ENCODE measurements at regions not wholly inside any gene's neighbourhood (a gene's known extent, or its start where the extent isn't known, plus 50 kb on each side); places are given as distances from the start of the nearest gene placed in this dataset.
A peak's percentile ranks its signal among the peaks of the same experiment; 100 is the strongest.

DNA sequence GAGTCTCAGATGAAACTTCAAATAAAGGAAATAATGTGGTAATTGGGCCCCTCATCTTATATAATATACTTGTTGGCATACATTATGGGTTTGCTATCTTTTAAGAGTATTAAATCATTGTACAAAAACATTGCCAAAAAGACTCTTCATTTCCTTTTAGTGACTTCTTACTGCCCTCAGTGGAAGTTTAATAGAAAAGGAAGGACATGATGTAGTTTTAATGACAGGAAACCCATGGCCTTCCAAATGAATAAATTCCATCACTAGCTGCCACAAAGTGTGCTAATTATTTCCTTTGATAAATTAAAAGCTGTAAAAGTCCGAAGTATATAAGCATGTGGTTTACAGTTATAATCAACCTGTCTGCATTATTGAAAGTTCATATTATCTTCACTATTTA lies 350.9 kb upstream of the HAND2 start:
- no peak for DNase-seq (ENCODE audit: low read depth)

DNA sequence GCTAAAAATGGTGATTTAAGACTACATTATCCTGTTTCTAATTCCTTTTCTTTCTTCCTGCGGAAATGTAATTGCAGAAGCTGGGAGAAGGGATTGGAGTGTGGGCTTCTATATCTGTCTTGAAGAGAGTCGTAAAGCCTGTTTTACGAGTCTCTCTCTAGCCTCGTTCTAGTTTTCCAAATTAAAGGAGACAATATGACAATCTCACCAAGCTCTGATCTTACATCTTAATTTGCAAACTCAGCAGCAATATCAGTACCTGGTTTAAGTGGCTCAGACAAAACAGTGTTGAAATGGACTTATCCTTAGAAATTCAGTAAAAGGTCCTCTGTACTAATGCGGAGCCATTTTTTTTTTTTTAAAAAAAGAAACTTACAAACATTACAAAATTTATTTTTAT lies 349.5 kb upstream of the HAND2 start:
- no peak for DNase-seq (ENCODE audit: low read depth)
- no peak overlapping the region for H3K4me3 ChIP-seq (ENCODE audit: low read depth, low read length)

More for the DNA sequence above, 350.9 kb upstream of the HAND2 start:
- H3K4me3 ChIP-seq (ENCODE audit: low read depth, low read length), result no peak overlapping the region

DNA sequence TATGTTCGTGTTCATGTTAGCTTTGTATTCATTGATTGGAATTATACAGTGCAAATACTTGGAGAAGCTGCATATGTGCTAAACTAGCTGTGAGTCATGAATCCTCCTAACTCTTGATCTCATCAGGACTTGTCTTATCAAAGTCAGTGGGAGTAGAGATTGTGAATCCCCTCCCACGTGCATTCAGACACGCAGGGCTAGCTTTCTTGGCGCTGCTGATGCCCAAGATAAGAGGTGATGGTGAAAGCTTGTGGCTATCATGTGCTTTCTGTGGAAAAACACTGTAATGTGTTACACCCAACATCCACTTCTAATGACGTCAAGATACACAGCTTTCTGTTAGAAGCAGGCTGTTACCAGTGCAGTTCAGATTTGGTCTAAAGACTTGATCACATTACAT lies 348.7 kb upstream of the HAND2 start:
- no peak for DNase-seq (ENCODE audit: low read depth)
- H3K4me3 ChIP-seq (ENCODE audit: low read depth, low read length), result no peak overlapping the region

DNA sequence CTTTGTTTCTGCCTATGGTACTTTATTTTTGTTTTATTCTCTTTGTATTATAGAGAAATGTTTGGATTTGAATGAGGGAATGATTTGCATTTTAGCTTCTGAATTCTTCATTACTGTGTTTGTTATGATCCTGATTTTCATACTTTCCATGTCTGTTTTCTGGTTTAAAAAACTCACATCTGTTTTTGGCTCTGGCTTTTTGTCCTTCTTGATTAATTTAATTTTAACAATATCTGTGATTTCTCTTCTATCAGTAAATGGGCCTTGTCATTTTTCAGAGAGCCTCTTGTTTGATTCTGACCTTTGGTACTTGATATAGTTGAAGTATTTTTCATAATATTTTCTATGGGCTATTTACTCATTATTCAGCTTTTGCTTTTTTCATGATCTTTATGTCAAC lies 341.6 kb upstream of the HAND2 start:
- no peak overlapping the region for H3K4me3 ChIP-seq (ENCODE audit: low read depth, low read length)
- DNase-seq (ENCODE audit: low read depth), result no peak

DNA sequence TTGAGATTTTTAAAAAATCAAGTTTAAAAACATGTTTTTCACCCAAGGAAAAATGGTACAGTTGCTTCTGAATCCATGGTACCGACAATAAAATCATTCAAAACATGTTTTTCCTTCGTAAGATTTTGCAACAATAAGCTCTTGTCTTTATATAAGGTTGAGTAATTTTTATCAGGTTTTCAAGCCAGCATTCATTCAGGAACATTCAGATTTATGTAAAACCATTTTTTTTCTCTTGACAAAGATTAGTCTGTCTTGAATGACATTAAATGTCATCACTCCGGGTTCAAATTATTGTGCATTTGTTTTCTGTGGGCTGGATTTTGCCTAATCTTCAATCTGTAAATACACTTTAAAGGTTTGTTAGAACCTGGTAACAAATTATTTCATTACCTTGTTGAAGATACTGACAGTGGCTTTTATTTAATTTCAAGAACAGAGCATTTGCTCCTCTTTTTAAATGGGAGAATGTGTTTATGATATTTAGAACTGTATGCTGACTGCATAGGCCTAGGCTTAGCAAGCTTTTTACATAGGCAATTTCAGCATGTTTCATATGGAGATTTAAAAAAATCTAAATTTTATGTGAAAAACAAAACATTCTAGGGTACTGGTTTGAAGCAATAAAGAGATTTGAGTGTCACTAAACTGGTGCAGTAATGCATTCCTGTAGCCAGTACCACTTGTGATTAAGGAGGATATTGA lies 336.4 kb upstream of the HAND2 start:
- no peak for DNase-seq (ENCODE audit: low read depth)
- no peak overlapping the region for H3K4me3 ChIP-seq (ENCODE audit: low read depth, low read length)

DNA sequence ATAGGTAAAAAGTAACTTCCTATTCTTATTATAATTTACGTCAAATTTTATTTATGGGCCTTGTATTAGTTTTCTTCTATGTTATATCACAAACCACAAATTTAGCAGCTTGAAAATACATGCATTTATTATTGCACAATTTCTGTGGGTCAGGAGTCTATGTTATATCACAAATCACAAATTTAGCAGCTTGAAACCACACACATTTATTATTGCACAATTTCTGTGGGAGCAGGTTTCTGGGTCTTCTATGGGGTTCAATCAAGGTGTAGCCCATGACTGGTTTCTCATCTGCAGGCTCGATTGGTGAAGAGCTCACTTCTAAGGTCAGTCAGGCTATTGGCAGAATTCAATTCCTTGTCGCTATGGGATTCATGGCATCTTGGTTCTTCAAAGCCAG lies 332.7 kb upstream of the HAND2 start:
- no peak for DNase-seq (ENCODE audit: low read depth)
- H3K4me3 ChIP-seq (ENCODE audit: low read depth, low read length), result no peak overlapping the region

DNA sequence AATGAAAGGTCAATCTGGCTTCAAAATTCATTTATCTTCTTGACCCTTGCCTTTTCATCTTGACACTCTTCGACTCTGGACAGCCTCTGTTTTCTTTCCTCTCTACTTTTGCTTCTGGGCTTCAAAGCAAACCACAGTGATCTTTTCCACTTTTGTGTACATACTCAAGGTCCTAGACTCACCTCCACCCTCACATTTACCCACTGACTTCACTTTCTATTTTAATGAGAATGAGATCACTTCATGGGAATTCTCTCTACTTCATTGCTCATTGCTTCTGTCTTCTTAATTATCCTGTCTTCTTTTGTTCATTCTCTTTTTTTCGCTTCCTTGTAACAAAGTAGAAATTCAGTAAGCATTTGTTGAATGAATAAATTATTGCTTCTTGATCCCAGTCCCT lies 330.1 kb upstream of the HAND2 start:
- no peak for DNase-seq (ENCODE audit: low read depth)
- H3K4me3 ChIP-seq (ENCODE audit: low read depth, low read length), result no peak overlapping the region

DNA sequence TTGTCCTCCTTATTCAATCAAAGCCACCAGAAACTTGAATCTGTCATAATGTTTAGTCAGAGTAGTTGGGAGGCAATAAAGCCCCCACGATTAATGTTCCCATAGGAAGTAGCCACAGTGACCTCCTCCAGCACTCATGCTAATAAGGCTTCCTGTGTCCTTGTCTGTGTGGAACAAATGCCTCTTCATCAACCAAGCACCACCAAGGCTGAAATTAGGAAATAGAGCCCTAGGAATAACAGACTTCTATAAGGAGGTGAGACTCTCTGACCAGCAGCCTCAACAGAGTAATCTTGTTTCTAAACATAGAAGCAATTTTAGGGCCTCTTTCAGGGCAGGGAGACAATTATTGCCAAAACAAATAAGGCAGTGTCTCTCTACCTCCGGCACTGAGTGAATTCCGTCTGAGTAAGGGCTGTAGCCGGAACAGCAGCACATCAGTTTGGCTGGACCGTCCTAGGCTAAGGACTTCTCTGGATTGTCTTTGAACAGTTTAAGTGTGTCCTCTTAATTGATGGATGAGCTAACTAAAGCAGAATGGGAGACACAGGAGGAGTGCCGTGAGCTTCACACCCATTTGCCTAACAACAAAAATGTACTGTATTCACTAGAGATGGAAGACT lies 329.2 kb upstream of the HAND2 start:
- no peak for DNase-seq (ENCODE audit: low read depth)
- no peak overlapping the region for H3K4me3 ChIP-seq (ENCODE audit: low read depth, low read length)

DNA sequence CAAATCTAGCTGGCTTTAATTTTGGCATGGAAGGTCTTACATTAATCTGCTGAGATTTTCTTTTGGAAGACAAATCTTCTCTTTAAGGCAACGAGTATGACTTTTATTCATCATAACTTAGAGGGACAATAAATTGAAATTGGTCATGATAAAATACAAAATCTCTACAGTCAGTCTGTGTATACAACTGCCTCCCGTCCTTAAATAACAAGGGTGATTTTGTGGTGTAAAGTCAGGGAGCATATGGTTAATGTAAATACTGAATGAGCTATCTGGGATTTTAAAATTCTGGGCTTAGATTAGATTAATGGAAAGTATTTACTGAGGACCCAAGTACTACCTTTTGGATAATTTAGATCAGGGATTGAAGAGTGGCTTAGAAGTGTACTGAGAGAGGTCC lies 328.4 kb upstream of the HAND2 start:
- DNase-seq (ENCODE audit: low read depth), result no peak
- H3K4me3 ChIP-seq (ENCODE audit: low read depth, low read length), result no peak overlapping the region

DNA sequence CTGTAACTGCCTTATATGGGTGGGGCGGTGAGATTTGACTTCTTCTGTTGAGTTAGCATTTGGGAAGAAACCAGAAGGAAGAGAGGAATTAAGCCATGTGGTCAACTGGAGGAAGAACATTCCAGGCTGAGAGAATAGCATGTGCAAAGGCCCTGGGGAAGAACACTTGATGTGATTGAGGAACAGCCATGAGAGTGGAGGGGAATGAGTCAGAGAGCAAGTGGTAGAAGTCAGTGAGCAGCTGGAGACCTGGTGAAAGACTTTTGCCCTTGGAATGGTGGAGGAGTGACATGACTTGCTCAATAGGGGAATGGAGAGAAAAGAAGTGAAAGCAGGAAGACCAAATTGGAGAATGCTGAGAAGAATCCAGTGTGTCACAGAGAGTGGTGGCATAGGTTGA lies 327.8 kb upstream of the HAND2 start:
- no peak for DNase-seq (ENCODE audit: low read depth)

DNA sequence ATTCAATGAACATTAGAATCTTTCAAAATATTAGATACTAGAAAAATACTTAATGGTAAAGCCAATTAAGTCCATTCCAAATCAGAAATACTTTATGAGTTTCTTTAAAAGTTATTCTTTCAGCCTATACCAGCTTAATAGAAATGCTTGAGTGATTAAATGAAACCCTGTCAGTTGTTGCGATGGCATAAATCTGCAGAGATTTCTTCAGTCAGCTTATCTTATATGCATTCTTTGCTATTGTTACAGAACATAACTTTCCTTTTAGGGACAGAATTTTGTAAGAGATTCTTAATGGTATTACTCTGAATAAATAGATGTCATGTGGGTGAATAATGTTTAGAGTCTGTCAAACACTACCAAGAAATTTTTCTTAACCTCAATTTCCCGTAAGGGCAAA lies 325.0 kb upstream of the HAND2 start:
- DNase-seq (ENCODE audit: low read depth), result no peak
- H3K4me3 ChIP-seq (ENCODE audit: low read depth, low read length), result no peak overlapping the region

More for the DNA sequence above, 327.8 kb upstream of the HAND2 start:
- no peak overlapping the region for H3K4me3 ChIP-seq (ENCODE audit: low read depth, low read length)

DNA sequence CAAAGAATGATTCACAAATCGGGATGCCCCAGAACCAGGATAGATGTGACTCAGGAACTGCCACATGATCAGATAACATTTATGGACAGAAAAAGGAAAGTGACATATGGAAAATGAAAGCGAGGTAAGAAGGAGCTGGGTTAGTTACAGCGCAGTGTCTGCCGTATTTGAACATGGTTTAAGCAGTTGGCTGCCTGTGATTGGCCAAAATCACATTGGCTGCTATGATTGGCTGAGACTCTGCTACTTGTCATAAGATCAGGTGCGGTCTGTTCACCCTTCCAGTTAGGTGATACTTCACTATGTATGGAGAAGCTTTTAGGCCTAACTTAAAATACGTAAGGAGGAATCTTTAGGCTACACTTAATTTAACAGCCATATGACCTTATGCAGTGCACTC lies 322.7 kb upstream of the HAND2 start:
- no peak for DNase-seq (ENCODE audit: low read depth)

DNA sequence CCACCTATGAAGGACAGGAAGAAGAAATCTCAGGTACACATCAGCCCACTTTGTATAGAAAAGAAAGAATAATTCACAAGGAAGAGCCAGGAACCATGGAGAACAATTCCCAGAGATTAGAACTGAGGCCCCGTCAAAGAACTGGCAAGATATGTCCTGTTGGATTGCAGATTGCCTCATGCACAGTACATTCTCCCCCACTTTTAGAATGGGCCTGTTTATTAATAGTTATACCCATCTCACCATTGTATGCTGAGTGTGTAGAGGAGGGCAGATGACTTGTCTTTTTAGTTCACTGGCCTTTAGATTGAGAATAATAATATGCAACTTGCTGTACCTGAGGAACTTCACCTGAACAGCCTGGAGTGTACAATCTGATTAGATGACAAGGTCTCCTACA lies 315.6 kb upstream of the HAND2 start:
- no peak overlapping the region for H3K4me3 ChIP-seq (ENCODE audit: low read depth, low read length)
- DNase-seq (ENCODE audit: low read depth), result no peak

More for the DNA sequence above, 322.7 kb upstream of the HAND2 start:
- H3K4me3 ChIP-seq (ENCODE audit: low read depth, low read length), result no peak overlapping the region

DNA sequence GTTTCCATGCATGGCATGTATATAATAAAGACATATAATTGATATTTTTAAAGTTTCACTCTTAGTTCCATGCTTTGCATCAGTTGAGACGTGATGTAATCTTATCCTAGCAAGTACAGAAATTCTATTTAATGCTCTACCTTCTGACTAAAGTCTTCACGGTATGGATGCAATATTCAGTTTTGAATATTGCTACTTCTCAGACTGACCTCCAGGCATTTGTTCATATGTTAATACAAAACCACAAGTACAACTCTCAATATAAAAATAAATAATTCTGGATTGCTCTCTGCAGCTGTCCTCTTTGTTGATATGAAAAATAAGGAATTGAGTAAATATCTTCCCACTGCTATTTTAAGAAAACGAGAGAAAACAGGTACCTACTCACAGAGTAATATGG lies 309.8 kb upstream of the HAND2 start:
- no peak for DNase-seq (ENCODE audit: low read depth)

DNA sequence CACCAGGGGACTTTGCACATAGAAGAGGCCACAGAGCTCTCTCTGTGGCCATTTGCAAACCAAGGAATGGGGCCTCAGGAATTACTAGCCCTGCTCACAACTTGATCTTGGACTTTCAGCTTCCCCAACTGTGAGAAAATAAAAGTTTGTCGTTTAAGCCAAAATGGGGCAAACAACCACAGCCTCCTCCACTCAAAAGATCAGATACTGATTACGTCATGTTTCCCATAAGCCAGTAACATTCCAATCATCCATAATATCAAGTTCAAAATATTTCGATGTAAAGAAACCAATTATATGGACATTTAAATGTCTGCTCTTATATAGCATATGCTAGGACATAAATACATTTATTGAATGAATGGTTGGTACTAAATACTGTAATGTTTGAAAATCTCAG lies 307.5 kb upstream of the HAND2 start:
- DNase-seq (ENCODE audit: low read depth), result no peak
- no peak overlapping the region for H3K4me3 ChIP-seq (ENCODE audit: low read depth, low read length)

More for the DNA sequence above, 309.8 kb upstream of the HAND2 start:
- H3K4me3 ChIP-seq (ENCODE audit: low read depth, low read length), result no peak overlapping the region

DNA sequence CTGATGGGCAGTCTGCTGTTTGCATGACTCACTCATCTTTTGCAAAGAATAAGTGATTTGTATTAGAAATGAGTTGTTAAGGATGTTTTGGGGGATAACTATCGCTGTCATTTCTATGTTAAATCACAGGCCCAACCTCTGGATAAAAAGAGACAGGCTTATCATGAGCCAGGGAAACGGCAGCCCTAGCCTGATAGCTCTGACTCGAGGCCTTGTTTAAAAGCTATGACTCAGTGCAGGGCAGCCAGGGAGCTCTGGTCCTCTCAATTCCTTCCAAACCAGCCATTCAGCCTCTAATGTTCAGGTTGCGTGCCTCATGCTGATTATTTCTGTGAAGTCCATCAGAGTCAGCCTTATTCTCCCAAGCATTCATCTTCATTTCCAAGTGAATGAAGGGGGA lies 305.9 kb upstream of the HAND2 start:
- peak; percentile 29 for DNase-seq (ENCODE audit: low read depth)
- H3K4me3 ChIP-seq (ENCODE audit: low read depth, low read length), result no peak overlapping the region

DNA sequence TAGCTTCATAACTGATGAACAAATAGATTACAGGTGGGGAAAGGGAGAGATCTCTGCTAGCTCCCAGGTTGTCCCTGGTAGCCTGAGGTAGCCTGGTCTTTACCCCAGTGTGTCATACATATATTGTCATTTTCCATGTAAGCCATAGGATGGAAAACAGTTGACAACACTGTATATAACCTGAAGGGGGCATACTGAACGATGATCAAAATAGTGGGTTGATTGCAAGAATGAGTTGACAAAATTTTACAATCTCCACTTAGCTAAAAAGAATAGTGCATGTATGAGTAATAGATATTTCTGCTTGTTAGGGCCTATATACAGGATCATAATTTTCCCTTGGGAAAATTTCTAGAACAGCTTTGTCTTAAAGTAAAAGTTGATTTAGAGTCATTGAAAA lies 304.1 kb upstream of the HAND2 start:
- H3K4me3 ChIP-seq (ENCODE audit: low read depth, low read length), result no peak overlapping the region
- peak; percentile 6 for DNase-seq (ENCODE audit: low read depth)

DNA sequence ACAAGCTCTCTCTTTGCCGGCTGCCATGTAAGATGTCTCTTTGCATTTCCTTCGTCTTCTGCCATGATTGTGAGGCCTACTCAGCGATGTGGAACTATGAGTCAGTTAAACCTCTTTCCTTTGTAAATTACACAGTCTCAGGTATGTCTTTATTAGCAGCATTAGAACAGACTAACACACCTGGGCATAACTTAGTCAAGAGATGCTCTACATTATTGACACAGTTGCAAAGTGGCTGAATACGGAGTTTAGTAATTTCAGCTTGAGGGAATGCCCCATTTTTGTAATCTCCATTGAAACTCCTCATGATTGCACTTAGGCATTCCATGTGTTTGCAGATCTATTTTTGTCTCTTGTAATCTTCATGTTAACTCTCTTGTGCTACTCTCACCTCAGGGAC lies 299.5 kb upstream of the HAND2 start:
- no peak for DNase-seq (ENCODE audit: low read depth)
- no peak overlapping the region for H3K4me3 ChIP-seq (ENCODE audit: low read depth, low read length)

DNA sequence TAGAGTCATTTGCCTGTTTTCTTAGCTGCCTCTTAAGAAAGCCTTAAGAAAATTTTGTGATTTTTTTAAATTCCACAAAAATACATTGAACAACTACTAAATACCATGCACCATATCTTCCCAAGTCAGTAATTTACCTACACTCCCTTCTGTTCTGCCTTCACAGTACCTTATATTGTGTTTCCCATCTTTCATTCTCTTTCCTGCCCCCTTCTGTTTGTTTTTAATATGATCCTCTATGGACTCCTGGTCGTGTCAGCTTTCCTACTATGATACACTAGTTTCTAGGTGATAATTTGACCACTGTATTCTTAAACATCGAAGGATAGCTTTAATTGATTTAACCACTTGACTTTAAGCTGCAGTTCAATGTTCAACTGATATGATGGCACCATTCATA lies 297.7 kb upstream of the HAND2 start:
- no peak for DNase-seq (ENCODE audit: low read depth)
- H3K4me3 ChIP-seq (ENCODE audit: low read depth, low read length), result no peak overlapping the region

DNA sequence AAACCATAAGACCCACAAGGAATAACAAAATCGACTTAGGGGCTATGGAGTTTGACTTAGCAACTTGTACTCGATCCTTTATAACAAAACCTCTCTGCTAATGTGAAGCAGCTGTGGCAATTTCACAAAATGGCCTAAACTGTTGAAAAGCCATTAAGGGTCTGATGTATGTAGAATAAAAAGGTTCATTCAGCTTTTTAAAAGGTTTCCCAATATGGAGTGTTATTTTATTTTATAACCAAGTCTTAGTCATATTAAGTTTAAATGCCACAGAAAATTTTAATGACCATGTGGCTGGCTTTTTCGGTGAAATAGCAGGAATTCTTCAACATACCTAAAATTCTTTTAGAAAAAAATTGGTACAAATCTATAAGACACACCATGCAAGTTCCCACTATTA lies 291.8 kb upstream of the HAND2 start:
- H3K4me3 ChIP-seq (ENCODE audit: low read depth, low read length), result no peak overlapping the region
- no peak for DNase-seq (ENCODE audit: low read depth)

DNA sequence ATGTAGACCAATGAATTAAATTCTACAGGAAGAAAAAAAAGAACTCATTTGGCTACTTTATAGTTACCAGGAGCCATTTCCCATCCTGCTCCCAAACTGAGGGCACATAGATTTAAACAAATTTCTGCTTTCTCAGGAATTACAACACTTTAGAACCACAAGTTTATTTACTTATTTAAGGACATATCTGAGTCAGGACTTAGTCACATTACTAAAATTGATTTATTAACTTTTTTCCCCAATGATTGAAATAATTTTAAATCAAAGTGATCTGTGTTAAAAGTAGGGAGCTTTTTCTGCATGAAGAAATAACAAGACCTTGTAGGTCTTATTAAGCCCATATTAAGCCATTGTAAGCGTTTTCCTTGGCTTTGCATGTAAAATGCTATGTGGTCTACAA lies 291.0 kb upstream of the HAND2 start:
- DNase-seq (ENCODE audit: low read depth), result no peak
- H3K4me3 ChIP-seq (ENCODE audit: low read depth, low read length), result no peak overlapping the region

Measured in skeletal muscle cell (primary cell).